Hepatic stellate cell (primary cell): ENCODE measurements at regions not wholly inside any gene's neighbourhood (a gene's known extent, or its start where the extent isn't known, plus 50 kb on each side); places are given as distances from the start of the nearest gene placed in this dataset.

Experiments used
- DNase-seq: peaks from one replicate; pipeline ENCODE4 v3.0.0; 2011; ENCODE audit warnings: low spot score

DNA sequence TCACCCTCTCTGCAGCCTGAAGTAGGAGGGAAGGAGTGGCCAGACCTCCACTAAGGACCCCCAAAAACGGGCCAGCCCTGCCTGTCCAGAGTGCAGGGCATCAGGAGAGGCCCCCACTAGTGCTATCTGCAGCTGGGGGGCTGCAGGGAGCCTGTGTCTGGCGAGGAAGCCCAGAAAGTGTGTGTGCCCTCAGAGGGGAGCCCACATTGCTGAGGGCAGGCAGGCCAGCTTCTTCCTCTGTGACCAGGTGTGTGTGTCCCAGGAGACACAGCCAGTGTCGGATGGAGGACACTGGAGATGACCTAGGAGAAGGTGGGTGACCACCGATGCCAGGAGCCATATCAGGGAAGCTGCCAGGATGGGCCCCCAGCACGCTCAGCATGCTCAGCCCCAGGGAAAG lies 218.7 kb downstream of the IRX2 start:
- no peak for DNase-seq

DNA sequence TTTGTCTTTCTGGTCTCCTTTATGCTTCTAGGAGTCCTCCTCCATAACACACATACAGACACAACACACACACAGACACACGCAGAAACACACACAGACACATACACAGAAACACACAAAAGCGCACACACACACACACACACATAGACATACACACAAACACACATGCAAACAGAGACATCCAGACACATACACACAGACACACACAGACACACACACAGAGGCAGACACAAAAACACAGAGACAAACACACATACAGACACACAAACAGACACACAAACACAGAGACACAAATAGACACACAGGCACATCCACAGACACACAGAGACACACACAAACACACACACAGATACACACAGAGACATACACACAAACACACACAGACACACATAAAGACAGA lies 220.2 kb downstream of the IRX2 start:
- no peak for DNase-seq

DNA sequence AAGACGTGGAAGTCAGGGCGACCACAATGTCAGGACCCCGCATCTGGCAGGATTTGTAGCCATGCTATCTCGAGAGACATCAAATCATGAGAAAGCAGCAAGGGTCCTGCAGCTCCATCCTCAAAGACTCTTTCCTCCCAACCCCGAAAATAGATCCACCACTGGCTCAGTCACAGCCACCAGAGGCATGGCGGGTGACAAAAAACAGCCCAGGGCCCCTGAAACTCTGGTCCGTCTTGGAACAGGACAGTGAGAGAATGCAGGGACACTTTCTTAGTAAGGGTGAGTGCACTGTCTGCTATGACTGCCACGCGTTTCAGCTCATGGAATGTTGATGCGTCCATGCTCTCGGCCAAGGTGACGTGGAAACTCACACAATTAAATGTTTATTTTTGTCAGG lies 220.9 kb downstream of the IRX2 start:
- DNase-seq, result no peak

DNA sequence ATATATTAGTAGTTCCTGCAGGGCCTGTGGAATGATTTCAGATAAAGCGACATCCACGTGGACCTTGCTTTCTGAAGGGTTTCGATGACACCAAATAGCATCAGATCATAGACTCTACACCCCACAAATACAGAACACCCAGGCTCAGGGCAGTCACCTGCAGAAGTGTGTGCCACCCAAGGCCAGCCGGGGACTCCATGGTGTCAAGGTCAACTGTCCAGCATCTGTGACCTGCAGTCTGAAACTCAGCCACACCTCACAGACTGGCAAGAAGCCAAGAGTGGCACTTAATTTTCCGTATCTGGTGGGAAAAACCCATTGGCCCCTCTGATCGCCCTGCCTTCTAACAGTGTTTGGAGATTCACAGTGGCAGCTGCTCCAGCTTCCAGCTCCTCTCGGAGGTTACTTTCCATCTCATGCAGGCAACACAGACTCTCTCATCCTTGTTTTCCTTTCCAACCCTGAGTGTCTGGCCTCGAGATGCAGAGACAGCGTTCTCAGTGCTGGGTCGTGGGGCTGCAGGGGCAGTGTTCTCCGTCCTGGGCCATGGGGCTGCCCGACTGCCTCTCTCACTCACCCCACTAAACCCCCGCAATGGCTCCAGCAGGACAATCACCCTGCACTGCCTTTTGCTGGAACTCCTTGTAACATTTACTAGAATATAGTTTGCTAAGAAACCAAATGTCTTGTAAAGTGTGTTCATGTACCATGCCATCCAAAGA lies 221.9 kb downstream of the IRX2 start:
- no peak for DNase-seq

DNA sequence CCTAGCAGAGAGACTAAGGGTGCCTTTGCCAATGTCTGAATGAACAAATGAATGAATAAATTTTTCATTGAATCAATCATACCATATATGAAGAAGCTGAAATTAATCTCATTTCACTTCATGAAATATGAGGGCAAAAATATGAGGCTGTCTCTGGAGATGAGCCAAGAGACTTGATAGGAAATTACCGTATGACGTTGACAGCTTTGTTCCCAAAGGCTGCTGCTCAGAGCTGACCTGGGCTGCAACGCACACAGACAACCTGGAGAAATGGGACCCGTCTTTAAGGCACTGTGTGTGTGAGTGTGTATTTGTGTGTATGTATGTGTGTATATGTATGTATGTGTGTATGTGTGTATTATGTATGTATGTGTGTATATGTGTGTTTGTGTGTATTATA lies 226.1 kb downstream of the IRX2 start:
- no peak for DNase-seq

DNA sequence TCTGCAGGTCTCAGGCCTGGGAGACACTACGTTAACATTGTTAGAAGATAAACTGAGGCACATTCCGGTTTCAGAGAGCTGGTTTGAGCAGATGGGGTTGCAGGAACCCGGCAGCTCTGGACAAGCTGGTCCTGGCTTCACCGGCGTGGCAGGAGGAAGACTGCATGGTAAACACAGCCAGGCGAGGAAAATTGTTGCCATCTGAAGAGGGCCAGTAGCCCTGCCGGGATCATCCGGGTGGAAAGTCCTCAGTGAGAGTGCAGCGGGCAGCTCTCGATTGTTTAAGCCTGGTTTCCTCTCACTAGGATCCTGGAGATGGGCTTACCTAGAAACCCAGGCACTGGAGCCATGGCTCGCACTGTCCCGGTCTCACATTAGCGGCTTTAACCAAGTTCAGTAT lies 226.9 kb downstream of the IRX2 start:
- no peak for DNase-seq

DNA sequence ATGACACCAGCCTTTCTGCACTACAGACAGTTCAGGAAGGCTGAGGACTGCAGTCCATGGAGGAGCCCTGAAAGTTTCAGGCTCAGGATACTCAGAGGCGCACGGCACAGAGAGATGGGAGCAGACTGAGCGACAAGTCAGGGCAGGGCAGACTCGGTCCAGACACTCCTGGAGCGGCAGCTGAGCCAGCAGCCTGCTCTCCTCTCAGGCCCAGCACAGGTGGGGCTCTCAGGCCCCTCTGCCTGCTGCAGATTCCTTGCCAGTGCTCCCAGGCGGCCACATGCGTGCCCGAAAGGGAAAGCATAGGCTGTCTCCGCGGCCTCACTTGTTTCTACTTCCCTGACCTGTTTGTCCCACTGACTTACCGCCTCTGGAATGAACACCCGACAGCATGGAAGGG lies 228.3 kb downstream of the IRX2 start:
- no peak for DNase-seq

DNA sequence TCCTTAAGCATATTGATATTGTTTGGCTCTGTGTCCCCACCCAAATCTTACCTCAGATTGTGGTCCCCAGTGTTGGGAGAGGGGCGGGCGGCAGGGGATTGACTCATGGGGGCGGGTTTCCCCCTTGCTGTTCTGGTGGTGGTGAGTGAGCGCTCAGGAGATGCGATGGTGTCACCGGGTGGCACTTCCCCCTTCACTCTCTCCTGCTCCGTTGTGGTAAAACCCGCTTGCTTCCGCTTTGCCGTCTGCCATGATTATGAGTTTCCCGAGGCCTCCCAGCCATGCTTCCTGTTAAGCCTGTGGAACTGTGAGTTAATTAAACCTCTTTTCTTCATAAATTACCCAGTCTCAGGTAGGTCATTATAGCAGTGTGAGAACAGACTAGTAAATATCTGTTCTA lies 229.1 kb downstream of the IRX2 start:
- DNase-seq, result no peak

DNA sequence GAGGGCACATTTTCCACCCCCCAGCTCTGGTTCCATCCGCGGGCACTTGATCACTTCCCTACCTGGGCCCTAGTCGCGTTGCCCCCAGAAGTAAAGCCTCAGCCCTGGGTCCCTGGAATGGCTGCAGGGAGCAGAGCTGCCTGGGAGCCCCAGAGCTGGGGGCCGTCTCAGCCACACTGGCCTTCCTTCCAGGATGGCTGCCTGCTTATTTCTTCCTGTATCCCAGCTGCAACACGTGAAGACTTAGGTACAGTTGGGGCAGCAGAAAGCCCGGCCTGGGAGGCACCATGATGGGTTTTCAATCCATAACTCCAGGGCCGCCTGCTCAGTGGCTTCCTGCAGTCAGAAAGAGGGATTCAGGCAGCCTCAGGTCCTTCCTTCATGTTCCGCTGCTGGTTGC lies 232.3 kb downstream of the IRX2 start:
- no peak for DNase-seq

DNA sequence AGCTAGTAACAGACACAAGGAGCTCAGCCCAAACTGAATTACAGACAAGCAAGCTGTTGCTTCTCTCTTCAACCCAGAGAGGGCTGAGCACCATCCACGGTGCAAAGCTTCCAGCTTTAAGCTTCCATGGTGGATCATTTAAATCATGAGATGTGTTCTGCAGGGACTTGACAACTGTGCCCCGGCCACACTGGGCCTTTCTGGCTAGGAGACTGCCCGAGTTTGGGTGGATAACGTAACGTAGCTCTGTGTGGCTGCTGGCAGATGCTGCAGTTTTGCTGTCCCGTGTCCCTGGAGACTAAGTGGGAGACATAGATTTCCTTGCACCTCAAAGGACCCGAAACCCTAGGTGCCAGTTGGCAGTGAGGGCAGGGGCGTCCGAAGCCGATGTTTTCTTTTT lies 234.0 kb downstream of the IRX2 start:
- no peak for DNase-seq

DNA sequence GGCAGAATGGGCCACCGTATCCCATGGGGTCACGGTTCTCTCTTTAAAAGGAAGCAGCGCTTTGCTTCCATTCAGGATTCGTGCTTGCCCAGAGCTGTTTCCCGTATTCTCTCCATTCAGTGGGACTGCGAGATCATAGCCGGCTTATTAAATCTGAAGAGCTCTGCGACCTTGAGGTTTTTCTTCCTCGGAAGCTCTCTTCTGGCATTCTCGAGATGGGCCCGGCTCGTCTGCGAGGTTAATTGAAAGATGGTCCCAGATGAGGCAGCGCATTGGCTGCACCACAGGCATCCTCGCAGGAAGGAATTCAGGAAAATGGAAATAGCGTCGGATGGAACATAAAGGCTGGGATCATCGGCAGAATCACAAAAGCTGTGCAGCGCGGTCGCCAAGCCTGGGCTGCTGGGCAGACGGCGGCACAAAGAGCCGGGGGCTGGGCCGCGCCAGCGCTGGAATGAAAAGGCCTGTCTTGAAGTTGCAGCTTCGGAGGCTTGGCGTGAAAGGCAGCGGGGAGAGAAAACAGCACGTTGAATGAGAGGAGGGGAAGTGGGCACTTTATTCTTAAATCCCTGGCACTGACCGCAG lies 236.2 kb downstream of the IRX2 start:
- DNase-seq, result no peak

DNA sequence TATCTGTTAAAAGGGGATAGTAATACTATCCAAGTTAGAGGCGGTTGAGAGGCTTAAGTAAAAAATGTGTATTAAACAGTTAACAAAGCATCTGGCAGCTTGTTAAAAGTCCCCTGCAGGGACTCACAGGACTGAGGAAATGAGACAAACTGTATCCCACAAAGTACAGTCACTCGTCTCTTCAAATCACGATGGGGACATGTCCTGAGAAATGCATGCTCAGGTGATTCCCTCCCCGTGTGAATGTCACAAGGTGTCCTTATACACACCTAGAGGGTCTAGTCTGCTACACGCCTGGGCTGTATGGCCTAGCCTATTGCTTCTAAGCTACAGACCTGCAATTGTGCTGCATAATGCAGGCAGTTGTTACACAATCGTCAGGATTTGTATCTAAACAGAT lies 237.0 kb downstream of the IRX2 start:
- no peak for DNase-seq

DNA sequence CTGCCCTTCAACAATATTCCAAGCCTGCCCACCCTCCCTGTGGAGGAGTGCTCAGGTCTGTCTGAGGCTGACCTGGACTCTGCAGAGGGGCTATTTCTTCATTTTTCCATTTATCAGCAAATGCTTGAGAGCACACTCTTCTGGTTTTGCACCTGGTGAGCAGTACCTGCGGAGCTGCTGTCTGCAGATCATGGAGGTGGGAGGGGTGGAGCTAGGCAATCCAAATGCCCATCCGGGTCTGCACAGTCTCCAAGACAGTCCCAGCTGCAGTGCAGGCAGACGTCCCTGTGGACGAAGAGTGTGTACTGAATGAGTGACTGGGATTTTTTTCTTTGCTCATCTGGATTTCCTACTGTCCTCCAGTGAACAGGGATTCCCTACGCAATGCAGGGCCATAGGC lies 239.8 kb downstream of the IRX2 start:
- DNase-seq, result no peak

DNA sequence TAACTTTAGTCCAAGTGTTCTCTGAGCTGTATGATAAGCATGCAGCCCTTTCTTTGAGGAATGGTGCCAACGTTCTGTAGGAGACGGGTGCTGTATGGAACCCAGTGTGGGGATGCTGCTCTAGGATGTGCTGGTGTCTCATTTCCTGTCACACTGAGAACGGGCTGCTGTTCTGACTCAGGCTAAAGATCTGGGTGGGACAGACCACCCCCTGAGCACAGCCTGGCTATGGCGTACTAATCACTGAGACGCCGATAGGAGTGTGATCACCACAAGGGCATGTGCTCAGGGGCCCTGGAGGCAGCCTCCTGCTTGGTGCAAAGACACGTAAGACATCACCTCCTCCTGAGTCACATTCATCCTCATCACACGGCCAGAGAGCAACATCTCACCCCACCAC lies 240.4 kb downstream of the IRX2 start:
- DNase-seq, result no peak

DNA sequence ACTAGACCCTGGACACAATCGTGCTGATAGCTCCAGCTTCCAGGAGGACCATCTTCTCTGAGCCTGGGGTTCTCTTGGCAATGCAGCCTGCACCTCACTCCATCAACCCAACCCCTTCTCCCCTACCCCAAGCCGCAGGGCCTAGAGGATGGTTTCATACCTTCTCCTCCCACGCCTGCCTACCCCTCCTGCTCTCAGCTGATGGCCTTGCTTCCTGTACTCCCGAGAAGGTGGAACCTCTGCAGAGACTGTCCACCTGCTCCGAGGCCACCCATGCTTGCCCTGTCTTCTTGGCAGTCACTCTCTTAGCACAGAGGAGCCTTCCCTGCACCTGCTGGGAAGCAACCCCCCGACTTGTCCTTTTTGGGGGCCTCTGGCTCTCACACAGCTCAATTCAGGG lies 241.9 kb downstream of the IRX2 start:
- no peak for DNase-seq

DNA sequence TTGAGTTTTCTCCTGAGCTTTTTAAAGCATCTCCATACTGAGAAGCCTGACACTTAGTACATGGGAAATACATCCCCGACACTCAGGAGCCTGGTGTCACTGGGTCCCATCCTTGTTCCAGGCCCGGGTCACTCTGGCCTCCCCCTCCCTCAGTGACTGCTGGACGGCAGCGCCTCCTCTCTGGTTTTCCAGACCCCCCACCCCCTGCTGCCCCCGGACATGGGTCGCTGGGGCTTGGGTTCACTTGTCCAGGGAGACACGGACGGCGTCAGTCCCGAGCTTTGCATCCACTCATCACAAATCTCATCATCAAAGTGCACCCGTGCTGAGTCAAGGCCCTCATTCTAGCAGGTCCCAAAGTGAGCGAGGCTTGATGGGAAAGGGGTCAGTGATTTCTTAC lies 243.0 kb downstream of the IRX2 start:
- DNase-seq, result no peak

DNA sequence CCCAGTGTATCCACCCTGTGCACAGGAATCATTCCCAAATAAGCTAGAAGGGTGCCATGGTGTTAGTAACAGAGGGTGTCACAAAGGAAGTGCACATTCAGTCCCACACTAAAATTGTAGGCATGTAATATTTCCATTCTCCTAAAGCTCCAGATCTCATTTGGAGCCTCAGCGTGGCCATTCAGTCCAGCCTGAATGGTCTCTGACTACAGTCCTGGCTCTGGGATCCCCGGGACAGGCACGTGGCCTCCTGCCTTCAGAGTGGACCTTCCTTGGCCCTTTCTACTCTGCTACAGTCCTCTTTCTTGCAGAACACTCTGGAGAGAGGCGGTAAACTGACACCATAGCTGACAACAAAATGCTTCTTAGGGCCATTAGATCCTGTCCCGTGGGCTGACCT lies 243.9 kb downstream of the IRX2 start:
- DNase-seq, result no peak

DNA sequence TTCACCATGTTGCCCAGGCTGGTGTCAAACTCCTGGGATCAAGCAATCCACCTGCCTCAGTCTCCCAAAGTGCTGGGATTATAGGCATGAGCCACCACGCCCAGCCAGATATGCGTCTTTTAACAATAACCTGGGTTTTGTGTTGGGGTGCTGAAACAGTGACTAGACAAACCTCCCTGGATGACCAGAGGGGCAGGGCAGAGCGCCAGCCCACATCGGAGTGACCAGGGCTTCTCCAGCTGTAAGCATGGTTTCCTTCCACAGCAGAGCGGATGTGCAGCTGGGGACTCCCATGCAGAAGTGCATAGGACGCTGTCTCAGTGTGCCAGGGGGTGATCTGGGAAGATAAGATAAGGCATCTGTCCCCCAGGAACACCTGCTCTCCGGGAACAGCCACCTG lies 244.9 kb downstream of the IRX2 start:
- DNase-seq, result no peak

DNA sequence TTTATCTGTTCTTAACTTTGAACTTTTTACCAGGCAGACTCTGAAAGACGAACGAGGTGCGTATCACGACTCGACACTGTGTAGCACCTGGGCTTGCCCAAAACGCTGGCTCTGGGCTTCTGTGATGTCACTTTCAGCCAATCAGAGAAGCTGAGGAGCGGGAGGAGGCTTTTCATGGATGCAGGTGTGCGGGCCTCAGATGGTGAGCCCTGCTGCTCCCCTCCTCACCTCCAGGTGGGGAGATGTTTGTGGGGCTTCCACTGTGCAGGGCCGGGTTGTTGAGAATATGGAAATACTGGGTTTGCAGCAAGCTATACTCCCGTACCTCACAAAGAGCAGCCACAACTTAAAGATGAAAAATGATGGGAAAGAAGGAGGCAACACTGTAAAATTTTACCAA lies 246.3 kb downstream of the IRX2 start:
- DNase-seq, result no peak

DNA sequence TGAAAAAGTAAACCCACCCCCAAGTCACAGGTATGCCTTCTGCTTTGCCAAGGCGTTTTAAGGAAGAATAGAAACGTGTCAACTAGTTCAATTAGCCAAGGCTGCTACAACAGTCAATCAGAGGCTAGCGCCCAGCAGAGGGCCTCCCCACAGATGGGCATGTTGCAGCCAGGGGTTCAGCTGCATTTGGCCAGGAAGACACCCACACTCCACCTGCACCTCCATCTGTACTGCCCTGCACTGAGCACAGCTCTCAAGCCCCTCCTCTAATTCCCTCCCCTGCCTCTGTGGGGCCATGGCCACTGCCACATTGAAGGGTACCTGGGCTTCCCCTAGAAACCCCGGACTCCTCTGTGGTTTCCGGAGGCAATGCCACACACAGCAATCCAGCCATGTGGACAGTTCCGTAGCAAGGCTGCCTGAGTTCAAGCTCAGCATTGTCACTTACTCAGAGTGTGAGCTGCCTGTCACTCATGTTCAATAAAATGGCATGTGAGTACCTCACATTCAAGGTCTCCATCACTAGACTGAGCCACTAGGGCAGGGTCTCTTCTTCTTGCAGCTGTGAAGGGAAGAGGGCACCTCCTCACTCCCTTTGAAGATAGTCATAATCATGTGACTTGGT lies 248.4 kb downstream of the IRX2 start:
- no peak for DNase-seq

DNA sequence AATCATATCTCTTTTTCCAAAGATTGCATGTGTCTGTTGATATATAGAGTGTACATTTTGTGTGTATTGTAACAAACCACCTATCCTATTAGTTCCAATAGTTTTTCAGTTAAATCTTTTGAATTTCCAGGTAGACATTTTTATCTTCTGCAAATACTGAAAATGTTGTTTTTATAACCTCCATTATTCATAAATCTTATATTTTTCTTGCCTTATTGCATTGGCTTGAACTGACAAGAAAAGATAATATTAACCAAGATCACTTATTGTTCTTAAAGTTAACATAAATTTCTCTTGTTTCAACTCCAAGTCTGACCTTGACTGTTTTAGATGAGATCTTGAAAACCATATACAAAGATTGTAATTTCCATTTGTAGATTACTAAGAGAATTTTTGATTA lies 251.6 kb downstream of the IRX2 start:
- no peak for DNase-seq

DNA sequence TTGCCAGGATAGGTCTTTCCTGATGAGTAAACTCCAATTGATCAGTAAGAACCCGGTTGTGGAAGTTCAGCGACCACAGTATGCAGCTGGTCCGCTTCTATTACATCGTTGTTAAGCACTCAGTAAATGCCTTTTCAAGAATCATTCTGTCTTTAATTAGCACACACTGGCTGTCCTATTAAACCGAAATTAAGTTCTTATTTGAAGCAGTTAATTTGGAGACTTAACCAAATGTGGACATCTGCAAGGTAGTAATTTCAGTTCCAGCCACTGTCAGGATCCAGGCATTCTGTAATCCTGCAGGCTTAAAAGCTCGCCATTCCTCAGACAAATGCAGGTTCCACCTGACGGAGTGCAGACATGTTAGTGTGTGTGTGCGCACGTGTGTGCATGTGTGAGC lies 254.6 kb downstream of the IRX2 start:
- no peak for DNase-seq

DNA sequence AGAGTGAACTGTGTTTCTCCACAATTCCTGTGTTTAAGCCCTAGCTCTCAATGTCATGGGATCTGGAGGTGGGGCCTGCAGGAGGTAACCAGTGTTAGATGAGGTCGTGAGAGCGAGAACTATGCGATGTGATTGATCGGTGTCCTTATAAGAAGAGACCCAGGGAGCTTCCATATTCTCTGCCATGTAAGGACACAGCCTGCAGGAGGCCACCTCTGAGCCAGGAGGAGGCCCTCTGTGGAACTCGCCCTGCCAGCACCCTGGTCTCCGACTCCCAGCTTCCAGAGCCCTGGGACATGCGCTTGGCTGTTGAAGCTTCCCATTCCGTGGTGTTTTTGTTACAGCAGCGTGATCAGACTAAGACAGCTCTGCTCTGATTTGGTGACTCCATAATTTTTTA lies 255.4 kb downstream of the IRX2 start:
- no peak for DNase-seq

DNA sequence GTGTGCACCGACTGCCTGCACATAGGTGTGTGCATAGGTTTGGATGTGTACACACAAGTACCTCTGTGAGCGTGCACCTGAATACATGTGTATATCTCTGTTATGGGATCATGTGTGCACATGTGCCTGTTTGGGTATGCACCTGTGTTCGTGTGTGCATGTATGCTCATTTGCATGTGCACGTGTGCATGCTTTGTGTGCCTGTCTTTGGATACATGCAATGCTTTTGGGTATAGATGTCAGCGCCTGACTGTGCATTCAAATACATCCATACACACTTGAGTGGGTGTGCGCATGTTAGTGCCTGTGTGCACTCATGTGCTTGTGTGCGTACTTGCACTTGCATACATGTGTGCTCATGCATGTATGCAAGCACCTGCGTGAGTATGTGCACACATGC lies 258.1 kb downstream of the IRX2 start:
- no peak for DNase-seq
